HCEC 1CT (cell line): ENCODE measurements at regions not wholly inside any gene's neighbourhood (a gene's known extent, or its start where the extent isn't known, plus 50 kb on each side); places are given as distances from the start of the nearest gene placed in this dataset.

ENCODE experiments used
- DNase-seq: peaks from one replicate; pipeline ENCODE4 v3.0.0-alpha.2; 2017

DNA sequence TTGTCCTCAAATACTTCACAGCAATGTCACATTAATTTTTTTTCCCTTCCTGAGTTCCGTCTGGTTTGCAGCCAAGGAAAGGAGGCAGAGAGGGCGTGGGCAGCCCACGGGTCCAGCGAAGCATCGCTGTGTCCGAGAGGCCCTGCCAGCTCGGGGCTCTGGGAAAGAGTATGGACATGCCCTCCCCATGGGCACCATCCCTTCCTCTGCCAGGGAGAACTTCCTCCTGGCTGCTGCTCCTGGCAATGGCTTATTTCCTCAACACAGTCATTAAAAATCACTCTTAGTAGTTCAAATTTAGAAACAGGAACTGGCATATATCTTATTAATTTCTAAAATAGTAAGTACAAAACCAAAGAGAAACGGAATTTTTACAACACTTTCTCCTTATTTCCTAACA lies 115.4 kb downstream of the RIPK4 start:
- no peak for DNase-seq

DNA sequence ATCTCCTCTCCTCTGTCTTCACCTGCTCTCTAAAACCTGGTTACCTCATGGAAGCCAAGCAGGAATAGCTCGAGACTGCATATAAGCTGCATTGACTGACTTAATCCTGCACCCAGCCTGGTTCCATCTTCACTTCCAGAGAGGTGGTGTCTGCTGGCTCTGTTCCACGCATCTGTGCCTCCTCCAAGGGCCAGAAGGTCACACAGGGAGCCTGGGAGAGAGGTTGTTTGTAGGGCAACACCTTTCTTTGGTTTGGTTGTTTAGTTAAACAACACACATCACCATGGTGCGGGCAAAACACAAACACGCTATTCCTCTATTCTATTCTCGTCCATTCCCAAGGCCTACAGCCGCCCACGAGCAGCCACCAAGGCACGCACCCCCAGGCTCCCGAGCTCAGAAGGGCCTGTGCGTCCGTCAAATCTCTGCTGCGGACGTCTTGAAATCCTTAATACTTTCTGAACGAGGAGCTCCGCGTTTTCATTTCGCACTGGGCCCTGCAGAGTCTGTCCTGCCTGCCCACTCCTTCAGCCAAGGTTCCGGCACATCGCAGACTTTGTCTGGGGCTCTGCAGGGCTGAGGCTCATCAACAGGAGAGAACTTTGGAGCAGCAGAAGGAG lies 116.2 kb downstream of the RIPK4 start:
- DNase-seq: no peak

DNA sequence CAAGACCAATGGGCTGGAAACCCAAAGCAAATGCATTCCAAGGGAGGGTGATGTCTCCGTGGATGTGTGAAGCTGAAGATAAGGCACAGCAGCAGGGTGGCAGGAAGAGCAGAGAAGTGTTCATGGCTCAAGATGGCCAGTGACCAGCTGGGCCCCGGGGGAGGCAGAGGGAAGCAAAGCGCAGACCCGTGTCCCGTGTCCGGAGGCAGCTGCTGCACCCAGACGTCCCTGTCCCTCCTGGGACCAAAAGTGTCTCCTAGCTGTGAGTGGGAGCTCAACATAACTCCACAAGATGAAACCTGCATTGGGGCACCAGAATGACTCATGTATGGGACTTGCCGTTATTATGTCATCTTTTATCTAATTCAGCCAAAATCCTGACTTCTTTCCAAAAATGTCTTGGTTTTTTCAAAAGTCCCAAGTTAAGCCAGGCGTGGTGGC lies 118.2 kb downstream of the RIPK4 start:
- DNase-seq: no peak

DNA sequence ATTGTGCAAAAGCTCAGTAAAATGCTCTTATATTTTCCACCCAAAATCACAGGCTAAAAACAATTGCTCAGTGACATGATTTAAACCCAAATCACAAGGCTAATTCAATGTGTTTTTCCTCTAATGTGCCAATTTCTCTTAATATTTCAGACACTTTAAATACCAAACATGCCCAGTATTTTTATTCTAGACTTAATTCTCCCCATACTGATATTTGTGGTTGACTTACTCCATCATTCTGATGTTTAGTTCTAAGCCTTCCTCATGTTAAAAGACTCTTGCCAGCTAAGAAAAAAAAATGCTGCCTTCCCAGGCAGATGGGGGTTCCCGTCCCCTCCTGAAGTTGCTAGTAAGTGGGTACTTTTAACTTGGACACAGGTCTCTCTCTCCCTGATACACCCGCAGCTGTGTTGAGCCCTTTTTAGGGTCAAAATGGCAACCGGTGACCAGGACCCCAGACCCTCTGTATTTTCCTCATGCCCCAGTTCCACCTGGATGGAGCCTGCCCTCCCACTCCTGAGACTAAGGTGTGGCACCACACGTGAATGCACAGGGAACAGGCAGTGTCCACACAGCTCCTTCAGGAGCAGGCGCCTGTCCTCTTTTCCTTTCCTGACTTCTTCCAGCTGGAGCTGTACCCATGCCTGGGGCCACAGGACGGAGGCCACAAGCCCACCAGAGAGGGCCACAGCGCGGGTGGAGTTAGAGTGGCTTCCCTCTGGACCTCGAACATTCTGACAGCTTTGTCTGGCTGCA lies 118.9 kb downstream of the RIPK4 start:
- DNase-seq: no peak

DNA sequence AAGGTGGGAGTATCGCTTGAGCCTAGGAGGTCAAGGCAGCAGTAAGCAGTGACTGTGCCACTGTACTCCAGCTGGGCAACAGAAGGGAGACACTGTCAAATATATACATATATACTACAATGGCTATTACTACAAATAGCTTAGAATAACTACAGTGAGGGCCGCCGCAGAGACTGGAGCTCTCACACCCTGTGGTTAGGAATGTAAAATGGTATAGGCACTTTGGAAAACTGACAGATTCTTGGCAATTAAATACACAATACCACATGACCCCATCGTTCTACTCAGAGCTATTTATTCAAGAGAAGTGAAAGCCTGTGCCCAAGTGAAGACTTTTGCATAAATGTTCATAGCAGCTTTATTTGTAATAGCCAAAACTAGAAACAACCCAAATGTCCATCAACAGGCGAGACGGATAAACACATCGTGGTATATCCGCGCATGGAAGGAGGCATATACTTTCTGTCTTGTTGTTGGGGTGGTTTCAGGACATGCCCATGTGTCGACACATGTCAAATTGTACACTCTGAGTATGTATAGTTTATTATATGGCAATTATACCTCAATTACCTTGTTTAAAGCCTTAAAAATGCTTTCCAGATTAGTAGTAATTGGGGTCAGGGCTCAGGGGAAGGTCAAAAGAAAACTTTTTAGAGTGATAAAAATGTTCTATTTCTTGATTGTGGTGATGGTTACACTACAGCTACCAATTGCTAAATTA lies 123.4 kb downstream of the RIPK4 start:
- DNase-seq: no peak

DNA sequence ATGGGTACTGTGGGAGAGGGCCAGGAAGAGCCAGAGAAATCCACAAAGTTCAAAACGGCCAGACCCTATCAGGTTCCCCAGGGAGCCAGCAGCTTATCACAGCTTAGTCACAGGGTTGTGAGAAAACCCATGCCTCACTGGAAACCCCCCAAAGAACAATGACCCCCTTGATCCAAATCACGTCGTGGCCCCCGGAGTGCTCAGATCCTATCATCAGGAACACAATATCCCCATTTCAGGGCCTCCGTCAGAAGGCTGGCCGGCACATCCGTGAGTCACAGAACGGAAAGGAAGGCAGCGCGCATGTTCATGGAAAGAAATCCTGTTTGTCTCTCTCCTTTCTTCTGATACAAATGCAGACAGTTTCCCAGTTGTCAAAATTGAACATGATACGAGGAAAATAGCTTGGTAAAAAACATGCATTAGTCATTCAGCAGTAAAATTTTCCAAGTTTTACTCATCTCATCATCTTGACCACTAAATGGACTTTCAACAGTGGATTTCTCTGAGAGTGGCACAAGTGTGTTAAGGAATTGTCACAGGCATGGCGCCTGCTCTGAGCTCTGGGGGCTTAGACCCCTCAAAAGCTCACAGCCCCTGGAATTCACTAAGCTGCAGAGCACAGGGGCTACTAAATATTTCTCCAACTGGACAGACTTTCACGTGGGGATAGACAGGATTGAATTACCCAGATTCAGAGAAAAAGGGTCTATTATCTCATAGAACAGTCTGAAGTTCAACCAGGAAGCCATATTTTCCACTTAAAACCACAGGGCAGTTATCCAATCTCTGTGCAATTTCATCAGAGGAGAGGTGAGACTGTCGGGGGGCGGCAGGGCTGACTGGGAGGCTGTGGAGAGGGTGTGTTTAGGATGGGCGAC lies 124.8 kb downstream of the RIPK4 start:
- peak; percentile 66 for DNase-seq

- DNase-seq: no peak
Observed at GRCh38 chr21:41641510-41641815, 125.4 kb downstream of the RIPK4 start.

- no peak for DNase-seq
Observed at GRCh38 chr21:41640748-41641509, 125.9 kb downstream of the RIPK4 start.

DNA sequence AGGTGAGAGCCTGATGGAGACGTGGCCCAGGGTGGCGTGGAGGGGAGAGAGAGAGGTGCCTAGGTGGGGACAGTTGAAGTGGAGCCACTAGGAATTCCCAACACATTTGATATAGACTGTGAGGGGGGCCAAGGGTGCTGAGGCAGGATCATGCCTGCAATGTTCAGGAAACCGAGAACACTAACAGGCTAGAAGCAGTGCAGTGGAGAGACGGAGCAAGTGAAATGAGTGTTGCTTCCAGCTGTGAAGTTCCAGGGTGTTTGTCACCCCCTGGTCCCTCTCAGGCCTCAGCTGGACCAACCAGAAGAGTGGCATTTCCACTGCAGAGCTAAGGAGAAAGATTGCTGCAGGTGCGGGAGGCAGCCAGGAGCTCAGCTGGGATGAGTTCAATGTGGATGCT lies 127.1 kb downstream of the RIPK4 start:
- DNase-seq: no peak

GRCh38 chr21:41639336-41639735 lies 127.5 kb downstream of the RIPK4 start:
- no peak for DNase-seq

GRCh38 chr21:41638201-41638790 lies 128.6 kb downstream of the RIPK4 start:
- DNase-seq: no peak

DNA sequence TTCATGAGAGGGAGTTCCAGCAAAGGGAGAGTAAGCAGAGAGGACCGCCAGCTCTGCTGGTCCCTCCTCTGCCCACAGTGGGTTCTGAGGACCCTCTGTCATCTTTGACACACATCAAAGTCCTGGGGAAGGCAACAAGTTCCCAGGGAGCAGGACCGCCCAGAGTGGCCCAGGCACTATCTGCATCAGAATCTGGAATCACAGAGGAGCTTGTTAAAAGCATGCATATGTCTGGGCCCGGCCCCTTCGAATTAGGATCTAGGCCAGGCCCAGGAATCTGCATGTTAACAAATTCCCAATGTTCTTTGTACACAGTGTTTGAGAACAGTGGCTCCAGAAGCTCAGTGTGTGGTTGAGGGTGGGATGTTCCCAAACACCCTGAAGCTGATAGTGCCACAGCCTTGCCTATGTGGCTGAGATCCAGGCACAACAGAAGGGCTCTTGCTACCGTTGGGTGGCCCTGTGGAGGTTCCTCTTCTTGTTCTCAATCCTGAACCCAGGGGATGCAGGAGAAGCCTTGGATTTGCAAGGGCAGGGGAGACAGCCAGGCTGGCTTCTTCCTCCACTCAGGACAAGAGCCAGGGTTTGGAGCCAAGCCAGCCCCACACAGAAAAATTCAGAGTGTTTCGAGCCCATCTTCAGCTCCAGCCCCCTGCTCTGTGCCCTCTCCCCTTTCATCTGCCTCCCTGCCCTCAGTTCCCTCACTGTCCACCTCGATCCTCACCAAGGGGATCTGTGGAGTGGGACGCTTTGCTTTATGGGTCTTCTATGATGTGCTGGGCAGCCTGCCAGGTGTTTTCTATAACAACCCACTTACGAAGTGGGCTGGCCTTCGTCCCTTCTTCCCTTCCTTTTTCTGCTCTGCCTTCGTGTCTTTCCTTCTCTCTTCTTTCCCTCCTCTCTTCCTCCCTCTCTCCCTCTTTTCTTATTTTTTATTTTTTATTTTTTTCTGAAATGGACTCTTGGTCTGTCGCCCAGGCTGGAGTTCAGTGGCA lies 129.0 kb upstream of the TMPRSS2 start:
- no peak for DNase-seq

DNA sequence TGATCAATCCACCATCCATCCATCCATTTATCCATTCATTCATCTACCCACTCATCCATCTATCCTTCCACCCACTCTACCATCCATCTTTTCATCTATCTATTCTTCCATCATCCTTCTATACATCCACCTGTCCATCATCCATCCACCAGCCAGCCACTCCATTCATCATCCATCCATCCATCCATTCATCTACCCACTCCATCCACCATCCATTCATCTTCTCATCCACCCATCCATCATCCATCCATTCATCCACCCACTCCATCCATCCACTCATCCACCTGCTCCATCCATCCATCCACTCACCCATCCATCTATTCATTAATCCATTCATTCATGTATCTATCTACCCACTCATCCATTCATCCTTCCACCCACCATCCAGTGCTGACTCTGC lies 127.9 kb upstream of the TMPRSS2 start:
- DNase-seq: no peak

- DNase-seq: peak; percentile 15
Observed at GRCh38 chr21:41634858-41635257, 126.9 kb upstream of the TMPRSS2 start.

- no peak for DNase-seq
Observed at GRCh38 chr21:41634211-41634694, 126.3 kb upstream of the TMPRSS2 start.

- DNase-seq: no peak
Observed at GRCh38 chr21:41633627-41634026, 125.7 kb upstream of the TMPRSS2 start.

DNA sequence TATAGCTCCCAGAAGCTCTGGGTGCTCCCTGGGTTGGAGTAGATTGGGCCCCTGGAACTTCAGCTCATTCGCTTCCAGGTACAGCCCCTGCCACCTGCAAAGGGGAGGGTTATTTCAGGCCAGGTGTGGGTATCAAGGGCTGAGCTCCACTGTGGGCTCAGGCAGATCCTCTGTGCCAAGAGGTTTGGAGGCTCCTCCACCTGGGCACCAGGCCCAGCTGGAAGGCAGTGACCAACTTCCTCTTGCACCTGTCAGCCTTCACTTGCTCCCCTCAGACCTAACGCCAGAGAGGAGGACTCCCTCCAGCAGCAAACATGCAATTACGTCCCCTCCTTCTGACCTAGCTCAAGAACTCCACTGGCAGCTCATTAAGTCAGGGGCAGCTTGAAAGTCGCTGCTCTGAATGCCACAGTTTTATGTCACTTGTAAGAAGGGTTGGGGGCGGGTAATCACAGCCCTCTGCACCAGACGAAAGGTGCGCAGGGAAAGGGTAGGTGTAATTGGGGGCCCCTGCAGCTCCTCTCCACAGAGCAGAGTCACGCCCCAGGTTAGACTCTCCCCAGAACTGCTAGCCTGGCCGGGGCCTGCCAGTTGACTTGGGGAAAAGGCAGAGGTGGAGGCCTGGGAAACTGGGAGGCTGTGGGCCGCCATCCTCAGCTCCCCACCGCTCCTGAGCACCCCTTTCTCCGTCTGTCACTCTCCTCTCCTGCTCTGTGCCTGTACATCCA lies 125.0 kb upstream of the TMPRSS2 start:
- no peak for DNase-seq

GRCh38 chr21:41631564-41632461 lies 123.9 kb upstream of the TMPRSS2 start:
- DNase-seq: no peak

DNA sequence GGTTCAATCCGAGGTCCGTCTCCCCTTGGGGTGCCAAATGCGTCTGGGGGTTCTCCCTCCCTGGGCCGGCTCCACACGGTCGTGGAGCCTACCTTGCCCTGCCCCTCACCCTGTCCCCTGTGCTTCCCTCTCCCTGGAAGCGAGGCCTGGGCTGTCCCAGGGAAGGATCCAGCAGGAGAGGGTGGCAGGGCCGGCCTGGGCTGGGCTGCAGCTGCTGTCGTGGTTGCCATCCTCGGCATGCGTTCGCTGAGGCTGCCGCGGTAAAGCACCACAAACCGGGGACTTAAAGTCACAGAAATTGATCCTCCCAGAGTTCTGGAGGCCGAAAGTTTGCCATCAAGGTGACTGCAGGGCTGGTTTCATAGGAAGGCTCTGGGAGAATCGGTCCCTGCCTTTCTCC lies 123.0 kb upstream of the TMPRSS2 start:
- DNase-seq: no peak
